ENCODE measurements at regions not wholly inside any gene's neighbourhood (a gene's known extent, or its start where the extent isn't known, plus 50 kb on each side); places are given as distances from the start of the nearest gene placed in this dataset.

DNA sequence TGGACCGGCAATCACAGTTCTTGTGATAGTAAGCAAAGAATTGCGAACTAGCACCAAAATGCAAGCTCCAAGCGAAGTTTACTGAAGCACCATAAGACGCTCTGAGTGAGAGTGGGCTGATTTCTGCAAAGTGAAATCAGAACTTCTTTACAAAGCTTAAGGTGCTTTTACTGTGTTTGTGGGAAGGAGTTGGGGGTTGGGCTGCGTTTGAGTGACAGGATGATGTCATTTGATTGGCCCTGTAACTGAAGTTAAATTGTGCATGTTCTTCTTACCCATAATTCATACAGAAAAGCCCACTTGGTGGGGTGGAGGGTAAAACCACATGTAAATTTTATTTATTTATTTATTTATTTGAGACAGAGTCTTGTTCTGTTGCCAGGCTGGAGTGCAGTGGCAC lies 970.6 kb upstream of the CDH18 start:
- TF ChIP-seq, protein P1, sequence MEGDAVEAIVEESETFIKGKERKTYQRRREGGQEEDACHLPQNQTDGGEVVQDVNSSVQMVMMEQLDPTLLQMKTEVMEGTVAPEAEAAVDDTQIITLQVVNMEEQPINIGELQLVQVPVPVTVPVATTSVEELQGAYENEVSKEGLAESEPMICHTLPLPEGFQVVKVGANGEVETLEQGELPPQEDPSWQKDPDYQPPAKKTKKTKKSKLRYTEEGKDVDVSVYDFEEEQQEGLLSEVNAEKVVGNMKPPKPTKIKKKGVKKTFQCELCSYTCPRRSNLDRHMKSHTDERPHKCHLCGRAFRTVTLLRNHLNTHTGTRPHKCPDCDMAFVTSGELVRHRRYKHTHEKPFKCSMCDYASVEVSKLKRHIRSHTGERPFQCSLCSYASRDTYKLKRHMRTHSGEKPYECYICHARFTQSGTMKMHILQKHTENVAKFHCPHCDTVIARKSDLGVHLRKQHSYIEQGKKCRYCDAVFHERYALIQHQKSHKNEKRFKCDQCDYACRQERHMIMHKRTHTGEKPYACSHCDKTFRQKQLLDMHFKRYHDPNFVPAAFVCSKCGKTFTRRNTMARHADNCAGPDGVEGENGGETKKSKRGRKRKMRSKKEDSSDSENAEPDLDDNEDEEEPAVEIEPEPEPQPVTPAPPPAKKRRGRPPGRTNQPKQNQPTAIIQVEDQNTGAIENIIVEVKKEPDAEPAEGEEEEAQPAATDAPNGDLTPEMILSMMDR (IDR thresholded peaks at IDR 0.05), result no peak
- TF ChIP-seq POLR2AphosphoS5 (IDR thresholded peaks at IDR 0.05) (no peak), POLR2A (IDR thresholded peaks at IDR 0.05) (no peak), EP300 (IDR thresholded peaks at IDR 0.05) (no peak)
